Fibroblast of lung (primary cell): ENCODE measurements at regions not wholly inside any gene's neighbourhood (a gene's known extent, or its start where the extent isn't known, plus 50 kb on each side); places are given as distances from the start of the nearest gene placed in this dataset.

Experiments used
- EZH2 ChIP-seq: IDR thresholded peaks from 2 replicates; pipeline ENCODE4 v1.5.1; 2012; ENCODE audit warnings: low read length, control low read depth, mild to moderate bottlenecking; ENCODE audit errors: missing control alignments
- TF ChIP-seq, protein P1 (sequence below), 2 donors: IDR thresholded peaks in 1 of 2; conservative IDR thresholded peaks in 1 of 2; 1 replicate in 1 of 2; 2 replicates in 1 of 2; pipeline ENCODE4 v1.5.1; 2011 to 2012; ENCODE audit warnings: low read length in 2 of 2, control low read depth in 1 of 2, inconsistent platforms in 1 of 2, low read depth in 1 of 2, mild to moderate bottlenecking in 1 of 2

DNA sequence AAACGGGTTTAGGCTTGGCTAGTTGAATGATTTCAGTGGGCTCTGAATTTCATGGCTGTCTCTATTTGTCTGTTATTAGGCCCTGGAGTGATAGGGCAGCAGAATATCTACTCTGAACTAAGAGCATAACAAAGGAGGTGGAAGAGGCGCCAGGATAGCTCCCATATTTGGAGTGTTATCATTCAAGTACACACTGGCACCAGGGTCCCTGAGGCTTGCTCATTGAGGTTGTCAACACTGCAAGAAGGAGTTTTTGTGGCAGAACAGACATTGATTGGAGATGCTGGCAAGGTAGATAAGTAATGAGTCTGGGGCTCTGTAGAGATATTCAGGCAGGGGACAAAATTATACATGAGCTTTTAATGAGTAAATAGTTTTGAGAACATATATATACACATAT, 1748.4 kb downstream of the MRPL39 start:
- TF ChIP-seq, protein P1, sequence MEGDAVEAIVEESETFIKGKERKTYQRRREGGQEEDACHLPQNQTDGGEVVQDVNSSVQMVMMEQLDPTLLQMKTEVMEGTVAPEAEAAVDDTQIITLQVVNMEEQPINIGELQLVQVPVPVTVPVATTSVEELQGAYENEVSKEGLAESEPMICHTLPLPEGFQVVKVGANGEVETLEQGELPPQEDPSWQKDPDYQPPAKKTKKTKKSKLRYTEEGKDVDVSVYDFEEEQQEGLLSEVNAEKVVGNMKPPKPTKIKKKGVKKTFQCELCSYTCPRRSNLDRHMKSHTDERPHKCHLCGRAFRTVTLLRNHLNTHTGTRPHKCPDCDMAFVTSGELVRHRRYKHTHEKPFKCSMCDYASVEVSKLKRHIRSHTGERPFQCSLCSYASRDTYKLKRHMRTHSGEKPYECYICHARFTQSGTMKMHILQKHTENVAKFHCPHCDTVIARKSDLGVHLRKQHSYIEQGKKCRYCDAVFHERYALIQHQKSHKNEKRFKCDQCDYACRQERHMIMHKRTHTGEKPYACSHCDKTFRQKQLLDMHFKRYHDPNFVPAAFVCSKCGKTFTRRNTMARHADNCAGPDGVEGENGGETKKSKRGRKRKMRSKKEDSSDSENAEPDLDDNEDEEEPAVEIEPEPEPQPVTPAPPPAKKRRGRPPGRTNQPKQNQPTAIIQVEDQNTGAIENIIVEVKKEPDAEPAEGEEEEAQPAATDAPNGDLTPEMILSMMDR (conservative IDR thresholded peaks at IDR 0.05 in 1 of 2, IDR thresholded peaks at IDR 0.05 in 1 of 2; ENCODE audit: low read depth in 1 of 2, low read length in 2 of 2) = no peak
- no peak for TF ChIP-seq EZH2
